GM18498 (cell line): ENCODE measurements at regions not wholly inside any gene's neighbourhood (a gene's known extent, or its start where the extent isn't known, plus 50 kb on each side); places are given as distances from the start of the nearest gene placed in this dataset.
"Not testable (repeated sequence)": the region's sequence is repeated elsewhere in the genome, so short reads cannot be mapped to it uniquely, and the experiment has no call there.

Experiments used
- ATAC-seq: cut with Tn5 transposase; IDR thresholded peaks from one replicate; pipeline ENCODE4 v1.9.1; 2021; ENCODE audit warnings: mild to moderate bottlenecking, moderate library complexity; ENCODE audit not compliant: unreplicated experiment

DNA sequence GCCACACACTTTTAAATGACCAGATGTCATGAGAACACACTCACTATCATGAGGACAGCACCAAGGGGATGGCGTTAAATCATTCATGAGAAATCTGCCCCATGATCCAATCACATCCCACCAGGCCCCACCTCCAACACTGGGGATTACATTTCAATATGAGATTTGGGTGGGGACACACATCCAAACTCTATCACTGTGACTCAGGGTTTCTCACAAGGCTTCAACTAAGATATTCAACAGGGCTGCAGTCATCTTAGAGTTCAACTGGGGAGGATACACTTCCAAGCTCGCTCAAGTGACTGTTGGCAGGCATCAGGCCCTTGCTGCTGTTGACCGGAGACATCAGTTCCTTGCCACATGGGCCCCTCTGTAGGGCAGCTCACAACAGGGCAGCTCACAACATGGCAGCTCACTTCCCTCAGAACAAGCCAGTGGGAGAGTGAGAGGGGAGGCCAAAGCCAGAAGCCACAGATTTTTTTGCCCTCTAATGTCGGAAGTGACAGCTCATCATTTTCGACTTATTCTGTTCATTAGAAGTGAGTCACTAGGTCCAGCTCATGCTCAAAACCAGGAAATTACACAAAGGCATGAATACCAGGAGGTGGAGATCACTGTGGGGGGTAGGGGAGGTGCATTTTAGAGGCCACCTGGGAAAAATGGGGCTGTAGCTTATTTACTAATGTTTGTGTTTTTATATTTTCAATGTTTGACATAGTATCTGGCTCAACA lies 50.8 kb upstream of the PTHLH start:
- no peak for ATAC-seq

DNA sequence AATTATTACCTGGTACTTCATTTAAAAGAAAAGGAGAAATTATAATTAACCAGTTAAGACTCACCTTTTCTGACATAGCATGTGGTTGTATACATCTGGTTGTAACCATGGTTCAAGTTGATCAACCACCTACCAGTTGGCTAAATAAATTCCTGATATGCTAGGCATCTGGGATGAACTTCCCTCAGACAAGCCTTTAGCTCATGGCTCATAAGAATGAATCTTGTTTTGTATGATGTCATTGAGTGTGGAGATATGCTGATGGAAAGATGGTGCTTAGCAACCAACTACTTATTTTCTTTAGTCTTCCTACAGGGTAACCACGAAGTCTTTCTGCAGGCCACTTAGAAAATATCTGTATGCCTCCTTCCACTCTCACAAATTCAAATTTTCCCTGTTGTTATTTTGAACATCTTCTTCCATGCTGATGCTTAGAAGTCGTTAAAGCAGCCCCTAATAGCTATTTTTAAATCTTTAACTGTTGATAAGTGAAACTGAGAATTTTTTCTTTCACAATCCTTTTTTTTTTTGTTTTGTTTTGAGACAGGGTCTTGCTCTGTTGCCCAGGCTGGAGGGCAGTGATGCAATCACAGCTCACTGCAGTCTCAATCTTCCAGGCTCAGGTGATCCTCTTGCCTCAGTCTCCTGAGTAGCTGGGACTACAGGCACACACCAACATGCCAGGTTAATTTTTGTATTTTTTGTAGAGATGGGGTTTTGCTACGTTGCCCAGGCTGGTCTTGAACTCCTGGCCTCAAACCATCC lies 51.9 kb upstream of the PTHLH start:
- ATAC-seq: no peak

GRCh38 chr12:28025821-28026505 lies 53.4 kb upstream of the PTHLH start:
- ATAC-seq: no peak

DNA sequence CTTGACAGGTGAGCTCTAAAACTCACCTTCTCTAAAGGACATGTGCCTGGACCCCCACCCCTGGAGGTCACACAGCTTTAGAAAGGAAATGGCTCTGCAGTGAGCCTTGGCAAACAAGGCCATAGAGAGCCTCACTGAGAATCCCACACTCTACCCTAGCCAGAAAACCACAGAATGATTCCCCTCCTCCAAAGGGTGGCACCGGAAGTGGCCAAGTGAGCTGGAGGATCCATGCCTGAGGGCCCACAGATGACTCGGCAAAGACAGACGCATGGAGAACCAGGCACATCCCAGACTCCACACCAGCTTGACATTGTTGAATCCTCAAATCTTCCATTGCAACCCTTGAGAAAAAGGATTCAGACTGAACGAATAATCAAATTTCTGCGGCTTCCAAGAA lies 54.2 kb upstream of the PTHLH start:
- ATAC-seq: no peak

- ATAC-seq: no peak
These were observed 54.8 kb upstream of the PTHLH start for GRCh38 chr12:28027328-28027727.

GRCh38 chr12:28027947-28028724 lies 55.6 kb upstream of the PTHLH start:
- no peak for ATAC-seq

- no peak for ATAC-seq
These were observed 60.4 kb upstream of the PTHLH start for GRCh38 chr12:28032811-28033537.

GRCh38 chr12:28033538-28033915 lies 61.0 kb upstream of the PTHLH start:
- no peak for ATAC-seq

GRCh38 chr12:28034271-28034670 lies 61.7 kb upstream of the PTHLH start:
- no peak for ATAC-seq

DNA sequence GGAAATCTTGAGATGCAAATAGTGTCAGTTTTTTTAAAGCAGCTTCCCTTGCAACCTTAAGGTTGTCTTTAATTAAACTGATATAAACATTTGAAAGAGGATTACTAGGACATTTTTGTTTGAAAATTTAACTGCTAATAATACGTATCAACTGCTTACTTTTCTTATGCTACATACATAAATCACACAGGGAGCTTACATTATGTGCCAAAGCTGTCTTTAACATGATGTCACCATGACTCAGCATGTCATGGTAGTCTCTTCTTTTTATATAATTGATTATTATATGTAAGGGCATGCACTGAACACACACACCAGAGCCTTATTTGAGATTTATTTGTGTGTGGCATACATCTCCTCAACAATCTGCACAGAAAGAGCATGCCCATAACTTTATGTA lies 63.0 kb upstream of the PTHLH start:
- no peak for ATAC-seq

- no peak for ATAC-seq
These were observed 64.4 kb upstream of the PTHLH start for GRCh38 chr12:28036940-28037339.

DNA sequence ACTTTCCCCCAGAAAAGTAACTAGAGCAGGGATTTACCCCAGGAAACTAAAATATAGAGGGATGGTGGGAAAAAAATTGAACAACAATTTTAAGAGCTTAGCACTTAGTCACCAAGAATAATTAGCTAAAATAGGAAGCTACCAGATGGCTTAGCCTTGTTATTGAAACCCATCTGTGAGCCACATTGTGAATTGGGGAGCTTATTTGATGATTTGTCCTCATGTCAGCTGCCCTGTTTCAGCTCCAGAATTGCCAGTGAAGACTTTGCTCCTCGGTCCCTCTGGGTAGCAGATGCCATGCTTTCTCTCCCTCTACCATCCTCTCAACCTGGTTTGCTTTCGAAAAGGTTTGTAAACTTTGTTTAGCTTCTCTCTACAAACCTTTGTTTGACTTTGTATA lies 67.7 kb upstream of the PTHLH start:
- no peak for ATAC-seq

GRCh38 chr12:28046600-28046999 lies 74.1 kb upstream of the PTHLH start:
- not testable (repeated sequence) for ATAC-seq

GRCh38 chr12:28050606-28051005 lies 78.1 kb upstream of the PTHLH start:
- ATAC-seq: no peak

DNA sequence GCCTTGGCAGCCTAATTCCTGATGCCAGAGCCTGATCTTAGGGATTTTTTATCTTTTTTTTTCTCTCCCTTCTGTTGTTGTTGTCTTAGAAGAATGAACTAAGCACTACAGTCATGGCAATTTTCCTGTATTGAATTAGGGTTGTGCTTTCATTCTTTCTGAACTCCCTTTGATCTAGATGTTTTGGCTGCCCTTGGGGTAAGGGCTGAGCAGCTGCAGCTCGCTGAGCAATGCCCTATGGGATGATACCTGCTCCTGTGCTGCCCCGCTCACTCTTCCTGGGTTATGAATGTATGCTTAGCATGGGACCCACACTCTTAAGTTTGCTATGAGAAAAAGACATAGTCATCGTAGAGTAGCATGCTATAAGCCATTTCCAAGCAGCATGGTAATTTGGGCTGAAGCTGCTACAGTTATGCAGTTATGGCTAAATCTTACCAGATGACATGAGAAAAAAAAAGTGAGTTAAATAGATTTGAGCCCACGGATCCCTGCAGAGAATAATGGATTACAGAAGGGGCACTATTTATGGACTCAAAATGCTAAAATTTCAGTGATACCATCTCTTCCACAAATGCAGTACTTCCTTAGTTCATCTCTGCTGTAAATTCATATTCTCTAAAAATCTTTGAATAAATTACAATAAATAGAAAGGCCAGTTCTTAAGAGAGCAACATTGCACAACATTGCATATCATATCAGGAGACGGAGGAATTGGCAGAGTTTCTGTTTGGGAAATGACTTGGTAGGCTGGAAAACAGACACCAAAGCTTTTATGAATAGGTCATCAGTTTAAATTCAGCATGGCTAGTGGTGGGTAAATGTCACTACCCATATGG lies 79.2 kb upstream of the PTHLH start:
- ATAC-seq: no peak

GRCh38 chr12:28053564-28053963 lies 81.0 kb upstream of the PTHLH start:
- ATAC-seq: no peak

DNA sequence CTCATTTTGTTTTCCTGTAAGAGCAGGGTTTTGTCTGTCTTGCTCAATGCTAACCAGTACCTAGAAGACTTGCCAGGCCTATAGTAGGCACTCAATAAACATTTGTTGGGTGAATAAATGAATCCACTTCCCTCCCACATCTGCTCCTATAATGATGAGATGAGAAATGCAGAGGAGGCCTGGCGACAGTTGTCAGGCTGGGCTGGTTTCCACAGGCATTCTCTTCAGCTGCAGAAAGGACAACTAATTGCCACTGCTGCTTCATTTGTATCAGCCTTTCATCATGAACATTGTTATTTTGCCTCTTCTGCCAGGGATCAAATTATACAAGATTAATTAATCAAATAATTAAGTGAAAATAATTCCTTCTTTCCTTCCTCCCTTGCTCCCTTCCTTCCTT lies 82.0 kb upstream of the PTHLH start:
- ATAC-seq: no peak

GRCh38 chr12:28057856-28058615 lies 85.5 kb upstream of the PTHLH start:
- no peak for ATAC-seq

- no peak for ATAC-seq
These were observed 86.7 kb upstream of the PTHLH start for GRCh38 chr12:28059220-28059619.
